ENCODE measurements at regions not wholly inside any gene's neighbourhood (a gene's known extent, or its start where the extent isn't known, plus 50 kb on each side); places are given as distances from the start of the nearest gene placed in this dataset.
"Not testable (repeated sequence)": the region's sequence is repeated elsewhere in the genome, so short reads cannot be mapped to it uniquely, and the experiment has no call there.

DNA sequence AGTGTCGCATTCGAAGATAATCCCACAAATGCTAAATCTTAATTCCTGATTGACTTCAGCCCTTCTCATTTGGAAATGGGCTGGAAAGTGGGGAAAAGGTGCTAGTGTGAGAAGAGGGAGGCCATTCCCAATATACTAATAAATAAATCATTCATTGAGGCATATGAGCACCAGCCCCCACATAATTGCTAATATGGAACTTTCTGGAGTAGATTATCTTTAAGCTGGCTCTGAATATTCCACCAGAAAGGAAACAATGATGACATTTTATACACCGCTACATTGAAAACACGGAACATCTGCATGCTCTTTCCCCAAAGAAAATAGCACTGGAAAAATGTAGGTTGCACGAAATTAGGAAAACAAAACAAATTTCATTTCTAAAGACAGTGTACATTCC is 376.1 kb downstream of the BCL2L11 start:
- TF ChIP-seq CTCF (conservative IDR thresholded peaks at IDR 0.05; ENCODE audit: low read depth, low read length); POLR2A (IDR thresholded peaks at IDR 0.05; ENCODE audit: low read depth, low read length); RAD21 (IDR thresholded peaks at IDR 0.05; ENCODE audit: low read length); MXI1 (IDR thresholded peaks at IDR 0.05; ENCODE audit: borderline replicate concordance, low read depth, low read length); MAFK (IDR thresholded peaks at IDR 0.05; ENCODE audit: low read depth, low read length); RFX5 (IDR thresholded peaks at IDR 0.05; ENCODE audit: low read depth, low read length); CEBPB (IDR thresholded peaks at IDR 0.05; ENCODE audit: low read depth, low read length); MAZ (IDR thresholded peaks at IDR 0.05; ENCODE audit: borderline replicate concordance, low read depth, low read length); SMC3 (IDR thresholded peaks at IDR 0.05; ENCODE audit: low read depth, low read length); CHD1 (IDR thresholded peaks at IDR 0.05; ENCODE audit: low read depth, low read length); BHLHE40 (IDR thresholded peaks at IDR 0.05; ENCODE audit: low read depth, low read length); USF2 (IDR thresholded peaks at IDR 0.05; ENCODE audit: low read depth, low read length): not testable (repeated sequence)
